ENCODE measurements at regions not wholly inside any gene's neighbourhood (a gene's known extent, or its start where the extent isn't known, plus 50 kb on each side); places are given as distances from the start of the nearest gene placed in this dataset.

DNA sequence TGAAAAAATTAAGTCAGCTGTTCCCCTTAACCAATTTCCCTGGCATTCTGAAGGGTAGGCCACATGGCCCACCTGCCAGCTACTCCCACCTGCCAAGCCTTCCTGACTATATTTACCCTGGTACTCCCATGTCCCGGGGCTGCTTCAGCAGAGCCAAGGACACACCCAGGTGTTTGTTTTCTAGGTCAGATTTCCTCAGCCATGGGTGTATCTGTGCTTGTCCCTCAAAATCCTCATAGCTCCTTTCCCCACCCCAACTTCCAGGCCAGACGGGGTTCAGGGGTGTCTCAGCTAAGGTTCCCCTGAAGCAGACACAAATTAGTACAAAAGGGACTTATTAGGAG is 139.4 kb upstream of the CDYL start (continued):
- TF ChIP-seq, protein P1, sequence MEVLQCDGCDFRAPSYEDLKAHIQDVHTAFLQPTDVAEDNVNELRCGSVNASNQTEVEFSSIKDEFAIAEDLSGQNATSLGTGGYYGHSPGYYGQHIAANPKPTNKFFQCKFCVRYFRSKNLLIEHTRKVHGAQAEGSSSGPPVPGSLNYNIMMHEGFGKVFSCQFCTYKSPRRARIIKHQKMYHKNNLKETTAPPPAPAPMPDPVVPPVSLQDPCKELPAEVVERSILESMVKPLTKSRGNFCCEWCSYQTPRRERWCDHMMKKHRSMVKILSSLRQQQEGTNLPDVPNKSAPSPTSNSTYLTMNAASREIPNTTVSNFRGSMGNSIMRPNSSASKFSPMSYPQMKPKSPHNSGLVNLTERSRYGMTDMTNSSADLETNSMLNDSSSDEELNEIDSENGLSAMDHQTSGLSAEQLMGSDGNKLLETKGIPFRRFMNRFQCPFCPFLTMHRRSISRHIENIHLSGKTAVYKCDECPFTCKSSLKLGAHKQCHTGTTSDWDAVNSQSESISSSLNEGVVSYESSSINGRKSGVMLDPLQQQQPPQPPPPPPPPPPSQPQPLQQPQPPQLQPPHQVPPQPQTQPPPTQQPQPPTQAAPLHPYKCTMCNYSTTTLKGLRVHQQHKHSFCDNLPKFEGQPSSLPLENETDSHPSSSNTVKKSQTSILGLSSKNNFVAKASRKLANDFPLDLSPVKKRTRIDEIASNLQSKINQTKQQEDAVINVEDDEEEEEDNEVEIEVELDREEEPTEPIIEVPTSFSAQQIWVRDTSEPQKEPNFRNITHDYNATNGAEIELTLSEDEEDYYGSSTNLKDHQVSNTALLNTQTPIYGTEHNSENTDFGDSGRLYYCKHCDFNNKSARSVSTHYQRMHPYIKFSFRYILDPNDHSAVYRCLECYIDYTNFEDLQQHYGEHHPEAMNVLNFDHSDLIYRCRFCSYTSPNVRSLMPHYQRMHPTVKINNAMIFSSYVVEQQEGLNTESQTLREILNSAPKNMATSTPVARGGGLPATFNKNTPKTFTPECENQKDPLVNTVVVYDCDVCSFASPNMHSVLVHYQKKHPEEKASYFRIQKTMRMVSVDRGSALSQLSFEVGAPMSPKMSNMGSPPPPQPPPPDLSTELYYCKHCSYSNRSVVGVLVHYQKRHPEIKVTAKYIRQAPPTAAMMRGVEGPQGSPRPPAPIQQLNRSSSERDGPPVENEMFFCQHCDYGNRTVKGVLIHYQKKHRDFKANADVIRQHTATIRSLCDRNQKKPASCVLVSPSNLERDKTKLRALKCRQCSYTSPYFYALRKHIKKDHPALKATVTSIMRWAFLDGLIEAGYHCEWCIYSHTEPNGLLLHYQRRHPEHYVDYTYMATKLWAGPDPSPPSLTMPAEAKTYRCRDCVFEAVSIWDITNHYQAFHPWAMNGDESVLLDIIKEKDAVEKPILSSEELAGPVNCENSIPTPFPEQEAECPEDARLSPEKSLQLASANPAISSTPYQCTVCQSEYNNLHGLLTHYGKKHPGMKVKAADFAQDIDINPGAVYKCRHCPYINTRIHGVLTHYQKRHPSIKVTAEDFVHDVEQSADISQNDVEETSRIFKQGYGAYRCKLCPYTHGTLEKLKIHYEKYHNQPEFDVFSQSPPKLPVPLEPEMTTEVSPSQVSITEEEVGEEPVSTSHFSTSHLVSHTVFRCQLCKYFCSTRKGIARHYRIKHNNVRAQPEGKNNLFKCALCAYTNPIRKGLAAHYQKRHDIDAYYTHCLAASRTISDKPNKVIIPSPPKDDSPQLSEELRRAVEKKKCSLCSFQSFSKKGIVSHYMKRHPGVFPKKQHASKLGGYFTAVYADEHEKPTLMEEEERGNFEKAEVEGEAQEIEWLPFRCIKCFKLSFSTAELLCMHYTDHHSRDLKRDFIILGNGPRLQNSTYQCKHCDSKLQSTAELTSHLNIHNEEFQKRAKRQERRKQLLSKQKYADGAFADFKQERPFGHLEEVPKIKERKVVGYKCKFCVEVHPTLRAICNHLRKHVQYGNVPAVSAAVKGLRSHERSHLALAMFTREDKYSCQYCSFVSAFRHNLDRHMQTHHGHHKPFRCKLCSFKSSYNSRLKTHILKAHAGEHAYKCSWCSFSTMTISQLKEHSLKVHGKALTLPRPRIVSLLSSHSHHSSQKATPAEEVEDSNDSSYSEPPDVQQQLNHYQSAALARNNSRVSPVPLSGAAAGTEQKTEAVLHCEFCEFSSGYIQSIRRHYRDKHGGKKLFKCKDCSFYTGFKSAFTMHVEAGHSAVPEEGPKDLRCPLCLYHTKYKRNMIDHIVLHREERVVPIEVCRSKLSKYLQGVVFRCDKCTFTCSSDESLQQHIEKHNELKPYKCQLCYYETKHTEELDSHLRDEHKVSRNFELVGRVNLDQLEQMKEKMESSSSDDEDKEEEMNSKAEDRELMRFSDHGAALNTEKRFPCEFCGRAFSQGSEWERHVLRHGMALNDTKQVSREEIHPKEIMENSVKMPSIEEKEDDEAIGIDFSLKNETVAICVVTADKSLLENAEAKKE (CRISPR knock-in tag; IDR thresholded peaks at IDR 0.05), result no peak
- TF ChIP-seq JUNB (IDR thresholded peaks at IDR 0.05; ENCODE audit: unreplicated experiment), result no peak
- no peak for TF ChIP-seq STAT1 (IDR thresholded peaks at IDR 0.05; ENCODE audit: unreplicated experiment)

DNA sequence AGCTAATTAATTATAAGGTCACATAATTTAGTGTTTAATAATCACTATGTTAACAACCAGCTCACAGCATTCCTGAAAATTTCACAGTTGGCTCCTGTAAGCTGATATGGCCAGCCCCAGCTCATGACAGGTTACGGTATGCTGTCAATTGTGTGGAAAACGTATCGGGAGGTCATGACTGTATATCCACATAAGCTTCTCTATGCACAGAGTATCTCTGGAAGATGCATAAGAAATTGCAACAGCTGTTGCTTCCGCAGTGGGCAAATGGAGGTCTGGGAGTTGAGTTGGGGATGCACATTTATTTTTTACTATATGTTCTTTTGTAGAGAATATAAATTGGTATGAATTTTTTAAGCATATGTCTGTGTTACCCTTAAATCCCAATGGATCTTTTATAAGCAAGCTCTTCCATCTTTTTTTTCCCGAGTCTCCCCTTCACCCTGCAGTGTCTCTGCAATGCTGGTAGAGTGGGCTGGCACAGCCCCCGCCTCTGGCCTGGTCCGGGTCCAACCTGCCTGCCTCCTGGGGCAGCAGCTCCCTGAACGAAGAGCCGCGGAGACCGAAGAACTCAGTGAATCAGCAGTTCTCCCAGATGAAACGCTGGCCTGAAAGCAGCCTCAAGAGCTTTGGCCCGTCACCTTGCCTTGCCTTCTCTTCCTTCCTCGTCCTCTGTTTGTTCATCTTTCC is 139.9 kb upstream of the CDYL start:
- no peak for DNase-seq (ENCODE audit: low spot score)
- TF ChIP-seq EZH2phosphoT487 (IDR thresholded peaks at IDR 0.05; ENCODE audit: unreplicated experiment) (no peak), NANOG (IDR thresholded peaks at IDR 0.05; ENCODE audit: borderline replicate concordance) (no peak), POLR2AphosphoS5 (IDR thresholded peaks at IDR 0.05; ENCODE audit: low read depth) (no peak)
- TF ChIP-seq, protein P2, sequence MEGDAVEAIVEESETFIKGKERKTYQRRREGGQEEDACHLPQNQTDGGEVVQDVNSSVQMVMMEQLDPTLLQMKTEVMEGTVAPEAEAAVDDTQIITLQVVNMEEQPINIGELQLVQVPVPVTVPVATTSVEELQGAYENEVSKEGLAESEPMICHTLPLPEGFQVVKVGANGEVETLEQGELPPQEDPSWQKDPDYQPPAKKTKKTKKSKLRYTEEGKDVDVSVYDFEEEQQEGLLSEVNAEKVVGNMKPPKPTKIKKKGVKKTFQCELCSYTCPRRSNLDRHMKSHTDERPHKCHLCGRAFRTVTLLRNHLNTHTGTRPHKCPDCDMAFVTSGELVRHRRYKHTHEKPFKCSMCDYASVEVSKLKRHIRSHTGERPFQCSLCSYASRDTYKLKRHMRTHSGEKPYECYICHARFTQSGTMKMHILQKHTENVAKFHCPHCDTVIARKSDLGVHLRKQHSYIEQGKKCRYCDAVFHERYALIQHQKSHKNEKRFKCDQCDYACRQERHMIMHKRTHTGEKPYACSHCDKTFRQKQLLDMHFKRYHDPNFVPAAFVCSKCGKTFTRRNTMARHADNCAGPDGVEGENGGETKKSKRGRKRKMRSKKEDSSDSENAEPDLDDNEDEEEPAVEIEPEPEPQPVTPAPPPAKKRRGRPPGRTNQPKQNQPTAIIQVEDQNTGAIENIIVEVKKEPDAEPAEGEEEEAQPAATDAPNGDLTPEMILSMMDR (conservative IDR thresholded peaks at IDR 0.05; ENCODE audit: low read depth in 2 of 2), result no peak
- TF ChIP-seq, protein P3, sequence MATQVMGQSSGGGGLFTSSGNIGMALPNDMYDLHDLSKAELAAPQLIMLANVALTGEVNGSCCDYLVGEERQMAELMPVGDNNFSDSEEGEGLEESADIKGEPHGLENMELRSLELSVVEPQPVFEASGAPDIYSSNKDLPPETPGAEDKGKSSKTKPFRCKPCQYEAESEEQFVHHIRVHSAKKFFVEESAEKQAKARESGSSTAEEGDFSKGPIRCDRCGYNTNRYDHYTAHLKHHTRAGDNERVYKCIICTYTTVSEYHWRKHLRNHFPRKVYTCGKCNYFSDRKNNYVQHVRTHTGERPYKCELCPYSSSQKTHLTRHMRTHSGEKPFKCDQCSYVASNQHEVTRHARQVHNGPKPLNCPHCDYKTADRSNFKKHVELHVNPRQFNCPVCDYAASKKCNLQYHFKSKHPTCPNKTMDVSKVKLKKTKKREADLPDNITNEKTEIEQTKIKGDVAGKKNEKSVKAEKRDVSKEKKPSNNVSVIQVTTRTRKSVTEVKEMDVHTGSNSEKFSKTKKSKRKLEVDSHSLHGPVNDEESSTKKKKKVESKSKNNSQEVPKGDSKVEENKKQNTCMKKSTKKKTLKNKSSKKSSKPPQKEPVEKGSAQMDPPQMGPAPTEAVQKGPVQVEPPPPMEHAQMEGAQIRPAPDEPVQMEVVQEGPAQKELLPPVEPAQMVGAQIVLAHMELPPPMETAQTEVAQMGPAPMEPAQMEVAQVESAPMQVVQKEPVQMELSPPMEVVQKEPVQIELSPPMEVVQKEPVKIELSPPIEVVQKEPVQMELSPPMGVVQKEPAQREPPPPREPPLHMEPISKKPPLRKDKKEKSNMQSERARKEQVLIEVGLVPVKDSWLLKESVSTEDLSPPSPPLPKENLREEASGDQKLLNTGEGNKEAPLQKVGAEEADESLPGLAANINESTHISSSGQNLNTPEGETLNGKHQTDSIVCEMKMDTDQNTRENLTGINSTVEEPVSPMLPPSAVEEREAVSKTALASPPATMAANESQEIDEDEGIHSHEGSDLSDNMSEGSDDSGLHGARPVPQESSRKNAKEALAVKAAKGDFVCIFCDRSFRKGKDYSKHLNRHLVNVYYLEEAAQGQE (IDR thresholded peaks at IDR 0.05; ENCODE audit: unreplicated experiment), result no peak

More for the DNA sequence above, 139.9 kb upstream of the CDYL start:
- no peaks in the 10 kb centered on the region for H3K4me1 ChIP-seq (ENCODE audit: insufficient read depth)
- no peaks in the 10 kb centered on the region for H4K20me1 ChIP-seq (replicated peaks; ENCODE audit: insufficient read depth)
- Mint-ChIP-seq H3K9me3 (no peaks in the 10 kb centered on the region; the same call in 2 of the 3 replicates), H3K4me1 (peaks cover 13% of the 10 kb centered on the region), H3K36me3 (ENCODE audit: low read depth) (no peaks in the 10 kb centered on the region), H3K27ac (no peak overlapping the region), H3K4me3 (no peak overlapping the region), H3K27me3 (ENCODE audit: insufficient read depth, low read depth, poor library complexity) (no peaks in the 10 kb centered on the region)
- H3K4me3 ChIP-seq, result no peak overlapping the region
- no peaks in the 10 kb centered on the region for H3K9me2 ChIP-seq (ENCODE audit: insufficient read depth)
- no peak overlapping the region for H2AFZ ChIP-seq
- no peaks in the 10 kb centered on the region for H3K27me3 ChIP-seq (ENCODE audit: insufficient read depth)
- no peak overlapping the region for H3K27ac ChIP-seq (ENCODE audit: low read depth)
- H3K36me3 ChIP-seq (ENCODE audit: insufficient read depth), result no peaks in the 10 kb centered on the region; the same call in 1 of the 2 replicates
- H3F3A ChIP-seq (replicated peaks; ENCODE audit: low read depth), result no peaks in the 10 kb centered on the region
- H3K4me2 ChIP-seq, result no peak overlapping the region
- ATAC-seq, result no peak
- H3K79me2 ChIP-seq (replicated peaks; ENCODE audit: insufficient read depth), result no peaks in the 10 kb centered on the region

Measured in GM23338 (cell line).